IPS DF 6.9 (cell line): ENCODE measurements at regions not wholly inside any gene's neighbourhood (a gene's known extent, or its start where the extent isn't known, plus 50 kb on each side); places are given as distances from the start of the nearest gene placed in this dataset.

Experiments
- DNase-seq: peaks from one replicate; pipeline ENCODE4 v3.0.0-alpha.2; 2013; ENCODE audit warnings: low read depth, low spot score
- H3K27ac ChIP-seq: one replicate; pipeline ENCODE4 v1.5.1; 2013; ENCODE audit warnings: low read length, control low read depth
- H3K27me3 ChIP-seq: 2 replicates; pipeline ENCODE4 v1.6.1; 2013; ENCODE audit warnings: mild to moderate bottlenecking, low read length; ENCODE audit not compliant: control insufficient read depth, insufficient read depth
- H3K36me3 ChIP-seq: 2 replicates; pipeline ENCODE4 v1.6.1; 2013; ENCODE audit warnings: low read length; ENCODE audit not compliant: control insufficient read depth, insufficient read depth
- H3K4me1 ChIP-seq: 2 replicates; pipeline ENCODE4 v1.6.1; 2013; ENCODE audit warnings: low read length; ENCODE audit not compliant: control insufficient read depth, insufficient read depth
- H3K4me3 ChIP-seq: 2 replicates; pipeline ENCODE4 v1.5.1; 2013; ENCODE audit warnings: mild to moderate bottlenecking, low read length
- H3K9me3 ChIP-seq: 2 replicates; pipeline ENCODE4 v1.6.1; 2013; ENCODE audit warnings: low read length, inconsistent platforms; ENCODE audit not compliant: control insufficient read depth, insufficient read depth
- WGBS: extraction: QIAGEN DNeasy Blood & Tissue Kit; methylation state at CpG from one replicate; pipeline ENCODE4 v1.1.7; 2013; ENCODE audit warnings: mixed read lengths, missing lambda C conversion rate; ENCODE audit not compliant: insufficient read length, insufficient coverage; 5-methylcytosine and 5-hydroxymethylcytosine counted together

GRCh38 chr18:30086351-30086750 is 956.2 kb downstream of the DSC3 start:
- no peak overlapping the region for H3K4me3 ChIP-seq
- H3K36me3 ChIP-seq, result no peaks in the 10 kb centered on the region
- no peaks in the 10 kb centered on the region for H3K9me3 ChIP-seq
- H3K27me3 ChIP-seq, result no peaks in the 10 kb centered on the region
- no peaks in the 10 kb centered on the region for H3K4me1 ChIP-seq
- no peak for DNase-seq
- WGBS, result no CpG with 5 or more reads among the region's 1 CpG
- H3K27ac ChIP-seq, result no peak overlapping the region

DNA sequence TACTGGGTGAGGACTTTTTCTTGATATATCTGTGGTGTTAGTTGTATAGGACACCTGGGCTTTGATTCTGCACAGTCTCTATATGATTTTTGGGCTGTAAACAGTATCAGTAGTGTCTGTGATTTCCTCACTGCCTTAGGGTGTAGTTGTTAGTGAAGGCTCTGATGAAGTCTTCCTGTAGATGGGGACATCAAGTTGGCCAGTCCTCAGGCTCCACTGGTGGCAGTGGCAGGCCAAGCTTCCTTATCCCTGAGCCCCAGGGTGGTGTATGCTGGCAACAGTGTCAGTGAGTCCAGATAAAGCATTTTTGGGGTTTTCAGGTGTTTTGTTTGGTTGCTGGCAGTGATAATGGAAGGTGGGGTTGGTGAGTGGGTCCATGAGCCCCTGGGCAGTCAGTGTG is 961.4 kb downstream of the DSC3 start:
- Histone ChIP-seq H3K4me1 (no peaks in the 10 kb centered on the region), H3K36me3 (no peaks in the 10 kb centered on the region), H3K4me3 (no peak overlapping the region), H3K9me3 (no peaks in the 10 kb centered on the region), H3K27me3 (no peaks in the 10 kb centered on the region), H3K27ac (no peak overlapping the region)
- no peak for DNase-seq

DNA sequence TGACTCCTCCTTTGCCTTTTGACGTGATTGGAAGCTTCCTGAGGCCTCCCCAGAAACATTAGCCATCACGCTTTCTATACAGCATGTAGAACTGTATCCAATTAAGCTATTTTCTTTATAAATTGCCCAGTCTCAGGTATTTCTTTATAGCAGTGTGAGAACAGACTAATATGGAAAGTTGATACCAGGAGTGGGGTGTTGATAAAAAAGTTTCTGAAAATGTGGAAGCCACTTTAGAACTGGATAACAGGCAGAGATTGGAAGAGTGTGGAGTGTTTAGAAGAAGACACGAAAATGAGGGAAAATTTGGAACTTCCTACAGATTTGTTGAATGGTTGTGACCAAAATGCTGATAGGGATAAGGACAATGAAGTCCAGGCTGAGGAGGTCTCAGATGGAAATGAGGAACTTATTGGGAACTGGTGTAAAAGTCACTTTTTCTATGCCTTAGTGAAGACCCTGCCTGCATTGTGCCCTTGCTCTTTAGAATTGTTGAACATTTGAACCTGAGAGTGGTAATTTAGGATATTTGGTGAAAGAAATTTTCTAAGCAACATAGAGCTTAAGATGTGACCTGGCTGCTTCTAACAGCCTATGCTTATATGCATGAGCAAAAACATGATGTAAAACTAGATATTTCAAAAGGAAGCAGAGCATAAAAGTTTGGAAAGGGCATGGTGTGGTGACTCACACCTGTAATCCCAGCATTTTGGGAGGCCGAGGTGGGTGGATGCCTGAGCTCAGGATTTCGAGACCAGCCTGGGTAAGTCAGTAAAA is 969.7 kb downstream of the DSC3 start:
- H3K4me3 ChIP-seq, result no peak overlapping the region
- H3K36me3 ChIP-seq, result no peaks in the 10 kb centered on the region
- H3K9me3 ChIP-seq, result no peaks in the 10 kb centered on the region
- H3K27me3 ChIP-seq, result no peaks in the 10 kb centered on the region
- H3K27ac ChIP-seq, result no peak overlapping the region
- H3K4me1 ChIP-seq, result no peaks in the 10 kb centered on the region
- WGBS, result no CpG with 5 or more reads among the region's 5 CpGs
- DNase-seq, result no peak

GRCh38 chr18:30066288-30066687 is 976.3 kb downstream of the DSC3 start:
- WGBS, result no CpG with 5 or more reads among the region's 3 CpGs
- Histone ChIP-seq H3K9me3 (no peaks in the 10 kb centered on the region; the same call in 1 of the 2 replicates), H3K27me3 (no peaks in the 10 kb centered on the region), H3K36me3 (no peaks in the 10 kb centered on the region), H3K27ac (no peak overlapping the region), H3K4me1 (no peaks in the 10 kb centered on the region), H3K4me3 (no peak overlapping the region)
- DNase-seq, result no peak

- Histone ChIP-seq H3K4me3 (no peak overlapping the region), H3K27me3 (no peaks in the 10 kb centered on the region), H3K4me1 (no peaks in the 10 kb centered on the region), H3K9me3 (no peaks in the 10 kb centered on the region), H3K36me3 (no peaks in the 10 kb centered on the region), H3K27ac (no peak overlapping the region)
- DNase-seq, result no peak
Measured at GRCh38 chr18:30057398-30057797, 985.1 kb downstream of the DSC3 start.

DNA sequence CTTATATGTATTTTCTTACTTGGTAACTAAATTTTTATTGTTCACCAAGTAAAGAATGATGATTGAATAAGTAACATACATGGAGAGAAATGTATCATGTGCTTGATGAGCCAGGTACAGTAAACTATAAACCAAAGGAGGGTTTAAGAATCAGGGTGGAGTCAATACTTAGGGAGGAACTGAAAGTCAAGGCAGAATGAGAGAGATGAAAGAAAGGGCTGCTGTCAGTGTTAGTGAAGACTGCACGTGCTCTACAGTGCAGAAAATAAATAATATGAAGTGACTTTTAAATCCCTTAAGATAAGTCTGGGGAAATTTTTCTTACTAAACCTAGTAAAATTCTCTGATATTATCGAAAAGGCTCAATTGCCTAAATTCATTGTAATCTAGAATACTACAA is 986.0 kb downstream of the DSC3 start:
- no peaks in the 10 kb centered on the region for H3K9me3 ChIP-seq
- H3K27ac ChIP-seq, result no peak overlapping the region
- no CpG with 5 or more reads among the region's 2 CpGs for WGBS
- DNase-seq, result no peak
- H3K27me3 ChIP-seq, result no peaks in the 10 kb centered on the region
- no peaks in the 10 kb centered on the region for H3K36me3 ChIP-seq
- no peaks in the 10 kb centered on the region for H3K4me1 ChIP-seq
- no peak overlapping the region for H3K4me3 ChIP-seq

DNA sequence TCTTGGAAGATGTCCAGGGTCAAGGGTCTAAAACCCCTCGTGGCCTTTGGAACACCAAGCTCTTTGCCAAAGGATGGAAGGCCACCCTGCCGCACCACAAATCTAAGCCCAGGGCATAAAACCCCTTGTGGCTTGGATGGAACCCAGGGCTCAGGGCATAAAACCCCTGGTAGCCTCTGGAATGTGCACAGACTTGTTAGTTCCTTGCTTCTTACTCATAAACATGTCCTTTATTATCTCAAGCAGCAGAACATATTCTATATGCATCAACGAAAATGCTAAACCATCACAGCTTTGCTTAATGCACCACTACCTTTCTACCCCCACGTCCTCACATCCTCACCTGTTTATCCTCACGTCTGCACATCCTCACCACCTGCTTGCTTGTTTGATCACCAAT is 998.0 kb downstream of the DSC3 start:
- no peaks in the 10 kb centered on the region for H3K36me3 ChIP-seq
- DNase-seq, result no peak
- no peaks in the 10 kb centered on the region for H3K27me3 ChIP-seq
- H3K4me1 ChIP-seq, result no peaks in the 10 kb centered on the region
- H3K4me3 ChIP-seq, result no peak overlapping the region
- no CpG with 5 or more reads among the region's 5 CpGs for WGBS
- no peak overlapping the region for H3K27ac ChIP-seq
- H3K9me3 ChIP-seq, result no peaks in the 10 kb centered on the region

DNA sequence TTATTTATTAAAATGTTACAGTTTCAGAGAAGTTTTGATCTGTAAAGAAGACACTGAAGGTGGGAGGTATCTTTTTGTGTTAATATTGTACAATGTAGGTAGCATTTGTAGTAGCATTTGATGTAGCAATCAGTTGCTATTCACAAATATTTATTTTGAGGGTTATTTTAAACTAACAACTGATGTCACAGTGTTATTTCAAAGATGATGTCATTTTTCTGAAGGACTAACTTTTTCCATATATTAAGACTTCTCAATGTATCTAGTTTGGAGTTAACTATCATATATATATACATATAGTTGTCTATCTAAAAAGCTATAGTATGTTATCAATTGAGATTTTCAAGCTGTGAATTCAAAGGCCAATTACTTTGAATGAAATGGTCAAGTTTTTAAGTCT is 1003.3 kb downstream of the DSC3 start:
- H3K4me1 ChIP-seq, result no peaks in the 10 kb centered on the region
- DNase-seq, result no peak
- no peak overlapping the region for H3K27ac ChIP-seq
- no peaks in the 10 kb centered on the region for H3K9me3 ChIP-seq
- H3K36me3 ChIP-seq, result no peaks in the 10 kb centered on the region
- no peaks in the 10 kb centered on the region for H3K27me3 ChIP-seq
- no peak overlapping the region for H3K4me3 ChIP-seq

DNA sequence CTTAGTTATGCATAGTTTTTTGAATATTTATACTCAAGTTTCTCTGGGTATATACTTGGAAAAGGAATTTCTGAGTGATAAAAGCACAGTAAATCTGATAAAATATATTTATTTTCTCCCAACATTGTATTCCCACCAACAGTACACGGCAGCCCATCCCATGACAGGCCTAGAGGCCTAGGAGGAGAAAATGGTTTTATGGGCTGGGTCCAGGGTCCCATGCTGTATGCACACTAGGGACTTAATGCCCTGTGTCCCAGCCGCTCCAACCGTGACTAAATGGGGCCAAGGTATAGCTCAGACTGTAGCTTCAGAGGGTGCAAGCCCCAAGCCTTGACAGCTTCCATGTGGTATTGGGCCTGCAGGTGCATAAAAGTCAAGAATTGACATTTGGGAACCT is 1007.7 kb downstream of the DSC3 start:
- Histone ChIP-seq H3K36me3 (no peaks in the 10 kb centered on the region), H3K27ac (no peak overlapping the region)
- no CpG with 5 or more reads among the region's 3 CpGs for WGBS

GRCh38 chr18:30016179-30016578 is 1026.4 kb downstream of the DSC3 start:
- Histone ChIP-seq H3K27ac (no peak overlapping the region), H3K4me1 (no peaks in the 10 kb centered on the region), H3K36me3 (no peaks in the 10 kb centered on the region), H3K9me3 (no peaks in the 10 kb centered on the region), H3K27me3 (no peaks in the 10 kb centered on the region), H3K4me3 (no peak overlapping the region)
- no peak for DNase-seq
- WGBS, result no CpG with 5 or more reads among the region's 2 CpGs

More for the DNA sequence above, 1007.7 kb downstream of the DSC3 start:
- no peak for DNase-seq
- no peak overlapping the region for H3K4me3 ChIP-seq
- H3K4me1 ChIP-seq, result no peaks in the 10 kb centered on the region
- H3K27me3 ChIP-seq, result no peaks in the 10 kb centered on the region
- H3K9me3 ChIP-seq, result no peaks in the 10 kb centered on the region

DNA sequence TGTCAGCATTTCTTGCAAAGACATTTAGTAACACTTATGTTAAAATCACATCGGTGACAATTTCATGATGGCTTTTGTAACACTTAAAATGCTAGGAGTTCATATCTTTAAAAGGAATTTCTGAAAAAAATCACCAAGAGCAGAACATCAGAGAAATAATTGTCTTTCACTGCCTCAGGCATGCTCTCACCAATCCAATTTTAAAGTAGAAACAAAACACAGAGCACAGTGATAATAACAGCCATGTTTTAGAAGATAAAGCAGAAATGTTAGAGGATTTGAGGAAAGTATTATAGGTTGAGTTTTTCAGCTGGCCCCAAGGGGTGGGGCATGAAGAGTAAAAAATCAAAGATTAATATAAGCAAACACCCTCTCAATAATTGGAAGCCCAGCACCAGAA is 1037.6 kb downstream of the DSC3 start:
- Histone ChIP-seq H3K27ac (no peak overlapping the region), H3K4me3 (no peak overlapping the region), H3K4me1 (no peaks in the 10 kb centered on the region), H3K27me3 (no peaks in the 10 kb centered on the region), H3K36me3 (no peaks in the 10 kb centered on the region), H3K9me3 (no peaks in the 10 kb centered on the region)
- WGBS, result no CpG with 5 or more reads among the region's 1 CpG
- DNase-seq, result no peak
